ENCODE measurements at regions not wholly inside any gene's neighbourhood (a gene's known extent, or its start where the extent isn't known, plus 50 kb on each side); places are given as distances from the start of the nearest gene placed in this dataset.

DNA sequence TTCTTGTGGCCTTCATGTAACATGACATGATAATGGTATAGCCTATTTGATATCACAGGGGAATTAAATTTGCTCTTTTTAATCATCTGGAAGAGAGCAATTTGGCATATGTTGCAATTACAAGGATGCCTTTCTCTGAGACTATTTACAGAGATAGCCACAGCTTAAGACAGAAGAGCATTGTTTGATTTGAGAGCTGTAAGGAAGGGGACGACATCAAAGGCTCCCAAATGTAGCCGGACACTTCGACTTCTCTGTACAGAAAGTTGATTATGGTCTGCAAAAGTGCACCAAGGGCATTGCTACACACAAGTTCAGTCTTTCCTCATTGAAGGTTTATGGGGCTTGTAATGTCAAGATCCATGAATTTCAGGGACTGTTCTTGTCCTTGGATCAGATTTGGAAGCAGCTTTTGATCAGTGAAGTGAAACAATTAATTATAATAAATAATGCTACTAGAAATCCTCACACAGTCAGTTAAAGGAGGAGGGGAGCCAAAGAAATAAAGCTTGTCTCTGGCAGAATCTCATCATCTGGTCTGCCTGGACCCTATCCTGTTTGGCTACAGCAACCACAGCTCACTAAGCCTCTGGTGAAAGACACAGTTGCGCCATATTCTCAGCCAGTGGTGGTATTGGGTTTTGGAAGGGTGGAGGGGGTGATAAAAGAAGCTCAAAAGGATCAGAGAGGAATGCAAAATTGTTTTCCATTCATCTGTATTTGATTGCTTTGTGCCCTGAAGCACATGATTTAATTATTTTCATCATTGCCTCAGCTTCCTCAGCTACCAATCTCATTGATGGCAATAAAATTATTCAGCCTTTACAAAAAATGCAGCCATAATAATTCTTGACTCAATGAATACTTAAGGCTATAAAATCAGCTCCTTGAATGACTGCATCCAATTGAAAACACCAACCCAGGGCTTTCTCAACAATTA is 654.3 kb upstream of the LCORL start:
- no peak for TF ChIP-seq CTCF (IDR thresholded peaks at IDR 0.05; ENCODE audit: low read depth, low read length)
- DNase-seq (ENCODE audit: extremely low read depth, low read depth), result no peak

GRCh38 chr4:18670034-18670433 is 648.5 kb upstream of the LCORL start:
- DNase-seq (ENCODE audit: extremely low read depth, low read depth), result no peak
- TF ChIP-seq CTCF (IDR thresholded peaks at IDR 0.05; ENCODE audit: low read depth, low read length), result no peak

GRCh38 chr4:18669390-18669789 is 647.8 kb upstream of the LCORL start:
- no peak for TF ChIP-seq CTCF (IDR thresholded peaks at IDR 0.05; ENCODE audit: low read depth, low read length)
- DNase-seq (ENCODE audit: extremely low read depth, low read depth), result no peak

- DNase-seq (ENCODE audit: extremely low read depth, low read depth), result no peak
- no peak for TF ChIP-seq CTCF (IDR thresholded peaks at IDR 0.05; ENCODE audit: low read depth, low read length)
These were observed 644.8 kb upstream of the LCORL start for GRCh38 chr4:18666322-18666721.

DNA sequence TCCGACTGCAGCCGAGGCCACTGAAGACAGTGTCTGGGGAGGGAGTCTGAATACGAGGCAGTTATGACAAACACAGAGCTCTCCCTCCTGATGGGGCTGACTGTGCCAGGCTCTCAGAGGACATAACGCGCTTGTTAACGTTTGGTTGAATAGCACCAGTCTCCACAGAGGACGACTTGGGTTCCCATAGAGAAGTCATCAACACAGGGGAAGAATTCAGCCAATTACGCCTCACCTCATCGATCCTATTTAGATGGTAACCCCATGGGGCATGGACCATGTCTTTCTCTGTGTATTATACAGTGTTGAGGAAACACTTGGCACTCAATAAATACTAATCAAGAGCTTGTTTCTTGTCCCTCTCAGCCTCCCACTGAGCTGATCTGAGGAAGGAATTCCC is 642.6 kb upstream of the LCORL start:
- no peak for DNase-seq (ENCODE audit: extremely low read depth, low read depth)
- TF ChIP-seq CTCF (IDR thresholded peaks at IDR 0.05; ENCODE audit: low read depth, low read length), result no peak

- no peak for DNase-seq (ENCODE audit: extremely low read depth, low read depth)
- TF ChIP-seq CTCF (IDR thresholded peaks at IDR 0.05; ENCODE audit: low read depth, low read length), result no peak
These were observed 623.8 kb upstream of the LCORL start for GRCh38 chr4:18645351-18645750.

DNA sequence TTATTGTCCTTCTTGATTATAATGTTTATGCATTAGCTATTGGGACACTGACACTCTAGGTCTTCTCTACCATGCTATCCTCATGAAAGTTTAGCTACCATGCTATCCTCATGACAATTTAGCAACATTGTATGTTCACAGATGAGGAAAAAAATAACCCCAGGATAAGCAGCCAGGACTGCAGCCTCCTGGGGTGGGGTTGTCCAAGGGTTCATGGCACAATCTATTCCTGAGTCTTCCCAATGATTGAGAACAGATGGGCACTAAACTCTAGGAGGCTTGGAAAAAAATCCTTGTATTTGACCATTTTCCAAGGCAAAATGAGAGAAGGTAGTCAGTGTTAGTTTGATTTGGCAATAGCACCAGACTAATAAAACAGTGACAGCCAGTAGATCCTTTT is 619.8 kb upstream of the LCORL start:
- no peak for DNase-seq (ENCODE audit: extremely low read depth, low read depth)
- TF ChIP-seq CTCF (IDR thresholded peaks at IDR 0.05; ENCODE audit: low read depth, low read length), result no peak

Data from AG09319 (cell line).